COLO668 (cell line): ENCODE measurements at regions not wholly inside any gene's neighbourhood (a gene's known extent, or its start where the extent isn't known, plus 50 kb on each side); places are given as distances from the start of the nearest gene placed in this dataset.
"Not testable (repeated sequence)": the region's sequence is repeated elsewhere in the genome, so short reads cannot be mapped to it uniquely, and the experiment has no call there.

Experiments used
- DNase-seq: peaks from one replicate; lab custom pipeline; 2025; ENCODE audit not compliant: unreplicated experiment; lab: John Stamatoyannopoulos, UW

DNA sequence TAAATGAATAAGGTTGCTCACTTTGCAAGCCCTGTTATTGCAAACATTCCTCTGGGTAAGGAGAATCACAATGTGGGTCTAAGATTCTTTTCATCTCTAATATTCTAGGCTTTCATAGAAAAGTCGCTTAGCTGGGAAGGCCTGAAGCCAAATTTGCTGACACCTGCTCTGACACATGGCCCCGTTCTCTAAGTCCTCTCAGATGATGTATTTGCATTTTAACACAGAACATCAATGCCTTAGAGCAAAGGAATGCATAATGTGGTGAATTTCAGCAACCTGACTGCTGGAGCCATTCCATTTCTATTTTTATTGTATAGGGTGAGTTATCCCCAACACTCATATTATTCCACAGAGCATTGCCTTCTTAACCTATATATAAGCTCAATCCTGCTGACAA, 682.1 kb upstream of the NRP1 start:
- no peak for DNase-seq

DNA sequence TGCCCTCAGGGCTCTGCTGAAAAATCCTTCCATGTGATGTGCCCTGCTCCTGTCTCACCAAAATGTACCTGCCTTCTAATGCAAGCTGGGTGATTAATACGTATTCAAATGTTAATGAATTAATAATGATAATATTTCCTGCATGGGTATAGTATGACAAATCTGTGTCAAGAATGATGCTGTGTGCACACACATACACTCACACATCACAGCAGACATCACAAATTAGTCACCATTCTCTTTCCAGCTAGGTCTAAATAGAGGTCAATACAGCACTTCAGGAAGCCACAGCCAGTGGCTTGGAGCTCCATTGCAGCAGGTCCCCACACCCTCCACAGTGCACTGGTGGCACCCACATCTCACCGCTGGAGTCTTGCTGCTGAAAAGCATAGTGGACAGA, 681.2 kb upstream of the NRP1 start:
- DNase-seq = no peak

DNA sequence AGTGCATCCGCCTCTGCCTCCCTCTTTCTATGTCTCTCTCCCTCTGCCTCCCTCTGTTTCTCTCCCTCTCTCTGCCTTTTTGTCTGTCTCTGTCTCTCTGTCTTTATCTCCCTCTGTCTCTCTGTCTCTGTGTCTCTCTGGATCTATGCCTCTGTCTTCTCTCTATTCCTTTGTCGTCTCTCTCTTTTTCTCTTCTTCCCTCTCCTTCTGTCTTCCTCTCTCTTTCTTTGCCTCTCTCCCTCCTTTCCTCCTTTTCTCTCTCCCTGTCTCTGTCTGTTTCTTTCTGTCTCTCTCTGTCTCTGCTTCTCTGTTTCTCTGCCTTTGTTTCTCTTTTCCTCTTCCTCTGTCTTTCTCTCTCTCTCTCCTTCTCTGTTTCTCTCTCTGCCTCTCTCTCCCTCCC, 678.8 kb upstream of the NRP1 start:
- no peak for DNase-seq

DNA sequence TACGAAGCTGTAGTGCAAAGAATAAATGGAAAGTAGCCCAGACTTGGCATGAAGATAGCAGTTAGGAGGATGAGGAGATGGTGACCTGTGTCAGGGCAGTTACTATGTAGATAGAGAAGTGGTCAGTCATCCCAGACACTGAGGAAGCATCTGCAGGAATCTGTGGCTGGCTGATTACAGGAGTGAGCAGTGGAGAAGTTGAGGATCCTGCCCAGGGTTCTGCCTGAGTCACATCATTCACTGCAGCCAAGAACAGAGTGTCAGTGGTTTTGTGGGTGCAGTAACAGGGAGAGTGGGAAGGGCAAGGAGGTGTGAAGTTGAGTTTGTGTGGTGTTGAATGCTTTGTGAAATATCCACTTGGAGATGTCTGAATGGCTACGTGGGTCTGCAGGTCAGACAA, 676.4 kb upstream of the NRP1 start:
- no peak for DNase-seq

DNA sequence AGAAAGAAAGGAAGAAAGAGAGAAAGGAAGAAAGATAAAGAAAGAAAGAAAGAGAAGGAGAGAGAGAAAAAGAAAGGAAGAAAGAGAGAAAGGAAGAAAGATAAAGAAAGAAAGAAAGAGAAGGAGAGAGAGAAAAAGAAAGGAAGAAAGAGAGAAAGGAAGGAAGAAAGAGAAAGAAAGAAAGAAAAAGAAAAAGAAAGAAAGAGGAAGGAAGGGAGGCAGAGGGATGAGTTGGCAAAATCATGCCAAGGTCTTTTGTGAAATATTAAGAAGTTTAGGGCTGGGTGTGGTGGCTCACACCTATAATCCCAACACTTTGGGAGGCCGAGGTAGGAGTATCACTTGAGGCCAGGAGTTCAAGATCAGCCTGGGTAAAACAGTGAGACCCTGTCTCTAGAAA, 675.8 kb upstream of the NRP1 start:
- DNase-seq = not testable (repeated sequence)

DNA sequence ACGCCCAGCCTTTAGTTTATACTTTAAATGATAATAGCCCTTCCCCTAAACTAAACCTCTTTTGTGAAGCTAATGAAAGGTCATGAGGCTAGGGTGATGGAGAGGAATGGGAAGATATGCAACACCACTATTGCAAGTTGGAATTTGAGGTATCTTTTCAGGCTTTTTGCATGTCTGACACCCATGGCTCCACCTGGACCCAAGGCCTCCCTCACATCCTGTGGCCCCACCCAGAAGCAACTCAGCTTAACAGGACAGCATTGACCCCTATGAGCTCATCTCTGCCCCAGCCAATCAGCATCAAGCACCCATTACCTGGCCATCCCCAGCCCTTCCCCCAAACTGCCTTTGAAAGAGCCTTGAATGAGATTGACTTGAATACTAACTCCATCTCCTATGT, 674.2 kb upstream of the NRP1 start:
- DNase-seq = no peak

DNA sequence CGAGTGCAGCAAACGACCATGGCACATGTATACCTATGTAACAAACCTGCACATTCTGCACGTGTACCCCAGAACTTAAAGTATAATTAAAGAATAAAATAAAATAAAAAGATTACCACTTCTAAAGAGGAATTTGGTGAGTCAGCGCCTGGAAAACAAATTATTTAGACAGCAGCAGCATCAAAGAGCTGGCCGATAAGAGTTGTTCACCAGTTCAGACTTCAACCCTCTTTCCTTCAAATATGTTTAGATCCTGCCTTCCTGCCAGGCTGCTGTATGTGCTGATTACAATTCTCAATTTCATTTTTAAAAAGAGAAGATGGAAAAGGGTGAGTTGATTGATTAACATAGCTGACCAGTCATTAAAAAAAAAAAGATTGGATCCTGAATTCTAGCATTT, 672.0 kb upstream of the NRP1 start:
- no peak for DNase-seq

DNA sequence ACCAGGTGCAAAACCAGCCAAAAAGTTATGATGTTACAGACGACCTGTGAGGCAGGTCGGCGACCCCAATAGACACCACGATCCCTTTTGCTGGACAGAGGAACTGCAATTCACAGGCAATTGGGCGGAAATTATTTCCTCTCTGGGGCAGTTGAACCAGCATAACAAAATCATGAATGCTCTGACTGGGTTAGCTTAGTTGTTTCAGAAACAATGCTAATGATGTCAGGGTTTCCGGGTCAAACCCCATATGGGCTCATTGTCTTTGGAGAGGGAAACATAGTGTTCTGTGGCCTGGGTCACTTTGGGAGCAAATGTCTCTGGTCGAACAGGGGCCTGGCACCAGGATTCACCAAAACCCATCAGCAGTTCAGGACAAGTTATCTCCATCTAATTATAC, 669.1 kb upstream of the NRP1 start:
- DNase-seq = no peak

DNA sequence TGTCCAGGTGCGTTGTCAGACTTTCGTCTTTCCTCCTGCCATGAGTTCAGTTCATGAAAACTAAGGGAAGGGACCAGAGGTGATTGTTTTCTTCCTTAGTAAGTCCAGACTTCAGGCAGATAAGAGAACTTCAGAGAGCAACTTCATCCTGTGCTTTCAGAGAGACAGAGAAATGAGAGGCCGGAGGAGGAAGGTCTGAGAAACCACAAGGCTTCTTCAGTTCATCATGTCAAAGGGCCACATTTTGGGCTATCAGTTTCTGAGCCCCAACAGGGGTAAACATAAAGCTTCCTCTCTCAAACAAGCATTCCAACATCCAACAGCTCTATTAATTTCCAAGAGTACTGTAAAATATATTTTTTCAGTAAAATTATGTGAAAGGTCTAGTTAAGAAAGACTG, 668.4 kb upstream of the NRP1 start:
- DNase-seq = no peak

DNA sequence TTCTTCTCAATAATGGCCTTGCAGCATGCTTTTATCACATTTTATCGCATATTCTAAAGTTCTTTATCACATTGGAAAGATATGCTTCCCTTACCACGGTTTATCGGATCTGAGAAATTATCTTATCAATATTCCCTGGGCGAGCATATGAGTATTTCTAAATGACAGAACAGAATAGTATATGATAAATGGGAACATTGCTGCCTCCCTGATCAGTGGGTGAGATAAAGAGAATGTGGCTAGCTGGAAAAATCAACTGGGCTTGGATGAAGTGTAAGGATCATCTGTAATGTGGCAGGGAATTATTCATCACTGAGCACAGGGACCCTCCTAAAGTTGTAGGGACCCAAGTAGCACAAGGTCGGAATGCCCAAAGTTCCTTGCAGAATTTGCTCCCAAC, 667.4 kb upstream of the NRP1 start:
- DNase-seq = no peak

DNA sequence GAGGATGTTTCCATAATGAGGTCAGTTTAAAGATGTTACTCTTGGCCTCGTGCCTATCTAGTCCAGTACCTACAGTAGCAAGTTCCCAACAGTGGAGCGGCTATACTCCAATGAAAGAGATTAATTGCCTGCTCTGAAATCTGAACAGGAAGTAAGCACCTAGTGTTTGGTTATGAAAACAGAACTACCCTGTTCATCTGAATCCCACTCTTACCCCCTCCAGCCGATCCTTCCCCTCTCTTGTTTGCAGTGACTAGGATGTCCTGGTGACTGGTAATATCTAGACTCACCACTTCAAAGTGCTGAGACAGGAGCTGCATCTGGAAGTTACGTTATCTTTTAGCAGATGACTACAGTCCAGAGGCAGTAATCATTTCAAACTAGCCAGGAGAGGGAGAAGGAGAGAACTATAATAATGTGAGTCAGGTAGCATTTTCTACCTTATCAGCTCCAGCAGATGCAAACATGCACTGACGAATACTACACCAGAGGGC, 666.7 kb upstream of the NRP1 start:
- DNase-seq = no peak

DNA sequence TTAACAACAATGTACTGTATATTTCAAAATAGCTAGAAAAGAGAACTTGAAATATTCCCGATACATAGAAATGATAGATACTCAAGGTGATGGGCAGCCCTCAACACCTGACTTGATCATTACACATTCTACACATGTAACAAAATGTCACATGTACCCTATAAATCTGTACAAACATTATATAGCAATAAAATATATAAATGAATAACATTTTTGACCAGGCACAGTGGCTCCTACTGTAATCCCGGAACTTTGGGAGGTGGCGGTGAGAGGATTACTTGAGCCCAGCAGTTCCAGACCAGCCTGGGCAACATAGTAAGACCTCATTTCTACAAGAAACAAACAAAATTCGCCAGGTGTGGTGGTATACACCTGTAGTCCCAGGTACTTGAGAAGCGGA, 659.5 kb upstream of the NRP1 start:
- no peak for DNase-seq

DNA sequence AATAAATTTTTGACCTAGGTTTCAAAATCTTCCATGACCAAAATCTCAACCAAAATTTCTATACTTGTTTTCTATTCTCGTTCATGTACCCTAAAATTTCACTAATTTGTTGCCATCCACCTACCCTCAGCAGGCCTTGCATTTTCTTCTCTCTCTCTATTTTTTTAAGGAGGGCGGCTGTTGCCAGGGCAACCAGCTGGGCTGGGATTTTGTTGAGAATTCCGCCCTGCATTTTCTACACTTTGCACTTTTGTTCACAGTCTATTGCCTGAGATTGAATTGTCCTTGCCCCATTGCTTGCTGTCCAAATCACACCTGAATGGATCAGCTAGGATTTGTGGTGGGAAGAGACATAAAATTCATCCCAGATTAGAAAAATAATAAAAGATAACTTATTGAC, 657.5 kb upstream of the NRP1 start:
- DNase-seq = no peak

DNA sequence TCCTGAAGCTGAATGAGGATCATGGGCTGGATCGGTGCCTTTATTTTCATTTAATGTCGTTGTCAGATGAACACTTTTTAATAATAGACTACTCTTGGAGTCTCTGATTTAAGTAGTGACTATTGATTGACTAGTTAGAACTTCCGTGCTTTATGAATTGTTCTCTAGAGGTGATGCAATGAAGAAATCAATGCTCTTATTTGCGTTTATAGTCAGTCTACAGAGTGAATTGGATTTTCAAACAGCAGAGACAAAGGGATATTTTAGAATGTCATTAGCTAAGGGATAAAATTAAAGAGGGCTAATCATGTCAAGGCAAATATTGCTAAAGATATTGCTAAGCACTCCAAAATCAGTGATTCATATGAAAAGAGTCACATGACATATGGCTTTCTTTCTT, 652.0 kb upstream of the NRP1 start:
- no peak for DNase-seq

DNA sequence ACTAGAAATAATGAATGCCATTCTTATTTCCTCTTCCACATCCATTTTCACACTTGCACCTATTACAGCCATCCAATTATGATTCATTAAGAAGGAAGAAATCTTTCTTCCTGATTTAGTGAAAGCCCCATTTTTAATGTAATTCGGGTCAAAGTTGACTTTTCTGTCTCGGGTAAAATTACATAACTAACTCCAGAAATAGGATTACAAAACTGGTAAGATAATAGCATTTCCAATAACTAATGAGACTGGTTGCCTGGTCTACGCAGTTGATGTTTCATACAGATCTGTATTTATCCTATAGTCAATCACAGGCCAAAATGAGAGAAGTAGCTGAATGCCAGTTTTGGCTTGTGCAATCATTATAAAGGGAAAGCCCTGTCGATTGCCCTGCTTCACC, 651.5 kb upstream of the NRP1 start:
- no peak for DNase-seq

DNA sequence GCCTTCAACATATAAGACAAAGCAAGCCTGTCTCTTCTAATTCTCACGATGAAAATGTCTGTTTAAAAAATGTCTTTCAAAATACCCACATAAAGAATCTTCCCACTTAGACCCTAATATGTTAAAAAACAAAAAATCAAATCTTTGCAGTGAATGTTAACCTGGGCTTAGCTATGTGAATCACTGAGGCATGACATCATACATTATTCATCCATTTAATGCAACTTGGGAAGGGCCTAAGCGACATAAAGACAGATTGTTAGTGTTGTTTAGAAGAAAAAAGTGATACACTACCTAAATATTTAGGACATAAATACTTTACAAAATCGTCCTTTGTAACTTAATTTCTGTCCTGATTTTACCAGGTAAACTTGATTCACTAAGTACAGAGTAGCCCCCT, 648.5 kb upstream of the NRP1 start:
- DNase-seq = no peak

DNA sequence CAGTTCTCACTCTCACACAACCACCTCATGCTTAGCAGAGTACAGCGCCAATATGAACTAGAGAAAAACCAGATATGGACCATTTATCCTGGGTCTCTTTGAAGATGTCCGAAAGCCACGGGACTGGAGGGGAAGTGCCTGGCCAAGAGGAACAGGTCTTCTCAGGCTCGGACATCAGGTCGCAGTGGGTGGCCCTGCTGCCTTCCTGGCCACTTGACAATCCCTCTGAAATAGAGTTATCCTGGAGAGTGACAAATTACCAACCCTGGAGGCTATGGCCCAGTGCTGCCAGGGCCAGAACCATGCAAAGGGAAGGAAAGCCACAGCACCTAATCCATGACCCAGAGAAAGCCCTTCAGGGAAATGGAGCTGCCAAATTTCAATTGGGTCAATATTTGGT, 646.8 kb upstream of the NRP1 start:
- DNase-seq = no peak

DNA sequence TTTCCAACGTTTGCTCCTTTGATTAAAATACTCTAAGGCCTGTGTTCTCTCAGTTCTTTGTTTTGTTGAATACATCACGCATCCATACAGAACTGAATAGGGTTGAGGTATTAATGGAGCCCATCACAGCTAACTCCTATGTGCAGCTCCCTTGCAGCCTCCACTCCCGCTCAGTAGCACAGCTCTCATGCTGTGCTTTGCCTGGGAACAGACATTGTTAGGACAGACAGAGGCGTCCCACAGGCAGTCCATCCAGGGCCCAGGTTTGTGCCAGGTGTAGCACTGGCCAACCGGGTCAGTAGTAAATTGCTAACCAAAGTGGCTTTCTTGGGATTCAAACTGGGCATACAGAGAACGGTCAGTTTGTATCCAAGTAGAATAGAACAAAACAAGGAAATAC, 644.7 kb upstream of the NRP1 start:
- no peak for DNase-seq

DNA sequence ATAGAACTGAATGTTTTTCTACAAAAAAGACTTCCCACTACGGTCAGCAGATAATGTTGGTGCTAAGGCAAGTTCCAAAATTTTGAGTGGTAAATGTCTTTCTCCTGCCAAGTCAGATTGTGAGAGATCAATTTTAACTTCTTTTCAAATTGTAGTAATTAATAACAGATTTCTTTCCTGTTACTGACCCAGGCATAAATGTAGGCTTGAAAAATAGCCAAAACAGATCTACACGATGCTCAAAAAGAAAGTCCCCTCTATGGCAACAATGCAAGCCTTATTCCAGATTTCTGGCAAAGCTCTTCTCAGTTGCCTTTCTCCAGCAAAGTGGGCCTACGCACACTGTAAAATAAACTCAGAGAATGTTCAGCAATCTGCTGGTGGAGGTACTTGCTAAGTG, 641.0 kb upstream of the NRP1 start:
- DNase-seq = no peak

DNA sequence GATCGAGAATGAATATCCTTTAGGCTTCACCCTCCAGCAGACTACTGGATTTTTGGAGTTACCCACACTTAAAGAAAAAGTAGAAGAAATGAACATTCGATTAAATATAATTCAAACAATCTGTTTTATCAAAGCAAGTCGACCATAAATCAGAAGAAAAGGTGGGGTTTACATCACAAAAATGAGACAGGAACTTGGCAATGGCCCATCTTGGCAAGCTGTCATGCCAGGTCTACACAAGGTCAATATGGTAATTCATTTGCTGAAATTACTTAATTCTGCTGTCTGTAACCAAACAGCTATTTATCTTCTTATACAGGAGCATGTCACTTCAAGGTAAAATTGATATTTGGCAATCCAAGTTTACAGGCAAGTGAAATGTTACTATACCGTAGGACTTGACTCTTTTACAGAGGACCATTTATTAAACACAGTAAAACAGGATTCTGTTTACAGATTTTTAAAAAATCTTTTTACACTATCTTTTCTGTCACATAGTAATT, 640.6 kb upstream of the NRP1 start:
- DNase-seq = no peak

DNA sequence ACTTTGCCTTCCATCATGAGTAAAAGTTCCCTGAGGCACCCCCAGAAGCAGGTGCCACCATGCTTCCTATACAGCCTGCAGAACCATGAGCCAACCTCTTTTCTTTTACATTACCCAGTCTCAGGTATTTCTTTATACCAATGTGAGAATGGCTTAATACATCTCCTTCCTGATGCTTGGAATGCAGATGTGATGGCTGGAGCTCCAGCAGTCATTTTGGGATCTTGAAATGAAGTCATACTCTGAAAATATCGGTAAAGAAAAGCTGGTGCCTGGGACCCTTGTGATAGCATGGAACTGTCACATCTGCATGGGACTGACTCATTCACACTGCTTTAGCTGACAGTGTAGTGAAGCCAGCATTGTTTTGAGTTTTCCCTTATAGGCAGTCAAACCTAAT, 634.5 kb upstream of the NRP1 start:
- DNase-seq = no peak

DNA sequence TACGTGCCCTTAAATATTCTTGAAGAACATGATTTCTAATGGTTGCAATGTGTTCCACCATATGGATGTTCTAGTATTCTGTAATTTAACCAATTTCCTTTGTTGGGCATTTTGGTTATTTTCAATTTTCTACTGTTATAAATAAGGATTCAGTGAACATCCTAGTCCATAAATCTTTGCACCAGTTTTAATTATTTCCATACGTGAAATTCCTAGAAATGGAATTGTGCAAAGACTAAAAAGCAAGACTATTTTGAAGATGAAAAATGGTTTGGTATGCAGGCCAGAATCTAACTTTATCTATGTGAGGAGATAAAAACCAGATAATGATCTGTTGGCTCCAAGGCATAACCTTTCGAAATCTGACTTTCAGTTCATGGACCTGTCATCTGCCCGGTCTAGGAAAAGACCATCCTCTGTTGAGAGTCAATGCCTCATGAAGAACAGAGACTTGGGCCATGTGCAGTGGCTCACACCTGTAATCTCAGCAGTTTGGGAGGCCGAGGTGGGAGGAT, 633.2 kb upstream of the NRP1 start:
- no peak for DNase-seq

DNA sequence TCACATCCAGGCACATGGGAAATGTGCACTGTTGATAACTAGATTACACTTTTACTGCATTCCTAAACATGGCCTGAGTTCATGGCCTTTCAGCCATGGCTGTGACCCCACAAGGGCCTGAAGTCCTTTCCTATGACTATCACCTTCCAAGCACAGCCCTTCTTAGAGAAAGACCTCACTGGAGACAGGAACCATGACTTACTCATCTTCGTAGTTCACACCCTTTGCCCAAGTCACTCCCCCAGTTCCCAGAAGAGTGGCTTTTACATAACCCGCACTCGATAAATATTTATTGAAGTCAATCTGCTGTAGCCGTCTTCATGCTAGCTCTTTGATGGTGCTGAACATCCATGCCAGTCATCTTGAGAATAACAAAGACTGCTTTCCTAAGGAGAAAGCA, 632.5 kb upstream of the NRP1 start:
- no peak for DNase-seq
